ENCODE measurements at regions not wholly inside any gene's neighbourhood (a gene's known extent, or its start where the extent isn't known, plus 50 kb on each side); places are given as distances from the start of the nearest gene placed in this dataset.

DNA sequence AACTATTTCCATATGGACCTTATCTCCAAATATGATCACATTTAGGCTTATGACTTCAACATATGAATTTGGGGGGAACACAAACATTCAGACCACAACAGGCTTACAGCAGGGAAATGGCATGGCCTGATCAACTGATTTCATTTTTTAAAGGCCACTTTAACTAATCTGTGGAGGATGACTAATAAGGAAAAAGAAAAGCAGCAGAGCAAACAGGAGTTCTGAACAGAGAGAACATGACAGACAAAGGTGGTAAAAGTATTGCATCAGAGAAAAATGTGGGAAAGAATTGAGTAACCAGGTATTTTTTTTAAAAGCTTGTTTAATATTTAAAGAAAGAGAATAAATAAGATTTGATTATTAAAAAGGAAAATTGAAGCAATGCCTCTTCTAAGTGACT, 366.1 kb upstream of the TMPO start:
- TF ChIP-seq, protein P1, sequence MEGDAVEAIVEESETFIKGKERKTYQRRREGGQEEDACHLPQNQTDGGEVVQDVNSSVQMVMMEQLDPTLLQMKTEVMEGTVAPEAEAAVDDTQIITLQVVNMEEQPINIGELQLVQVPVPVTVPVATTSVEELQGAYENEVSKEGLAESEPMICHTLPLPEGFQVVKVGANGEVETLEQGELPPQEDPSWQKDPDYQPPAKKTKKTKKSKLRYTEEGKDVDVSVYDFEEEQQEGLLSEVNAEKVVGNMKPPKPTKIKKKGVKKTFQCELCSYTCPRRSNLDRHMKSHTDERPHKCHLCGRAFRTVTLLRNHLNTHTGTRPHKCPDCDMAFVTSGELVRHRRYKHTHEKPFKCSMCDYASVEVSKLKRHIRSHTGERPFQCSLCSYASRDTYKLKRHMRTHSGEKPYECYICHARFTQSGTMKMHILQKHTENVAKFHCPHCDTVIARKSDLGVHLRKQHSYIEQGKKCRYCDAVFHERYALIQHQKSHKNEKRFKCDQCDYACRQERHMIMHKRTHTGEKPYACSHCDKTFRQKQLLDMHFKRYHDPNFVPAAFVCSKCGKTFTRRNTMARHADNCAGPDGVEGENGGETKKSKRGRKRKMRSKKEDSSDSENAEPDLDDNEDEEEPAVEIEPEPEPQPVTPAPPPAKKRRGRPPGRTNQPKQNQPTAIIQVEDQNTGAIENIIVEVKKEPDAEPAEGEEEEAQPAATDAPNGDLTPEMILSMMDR (IDR thresholded peaks at IDR 0.05) = no peak
- no peak for TF ChIP-seq POLR2A (IDR thresholded peaks at IDR 0.05)

All from thyroid gland (tissue), 4 donors.